ENCODE measurements at regions not wholly inside any gene's neighbourhood (a gene's known extent, or its start where the extent isn't known, plus 50 kb on each side); places are given as distances from the start of the nearest gene placed in this dataset.

DNA sequence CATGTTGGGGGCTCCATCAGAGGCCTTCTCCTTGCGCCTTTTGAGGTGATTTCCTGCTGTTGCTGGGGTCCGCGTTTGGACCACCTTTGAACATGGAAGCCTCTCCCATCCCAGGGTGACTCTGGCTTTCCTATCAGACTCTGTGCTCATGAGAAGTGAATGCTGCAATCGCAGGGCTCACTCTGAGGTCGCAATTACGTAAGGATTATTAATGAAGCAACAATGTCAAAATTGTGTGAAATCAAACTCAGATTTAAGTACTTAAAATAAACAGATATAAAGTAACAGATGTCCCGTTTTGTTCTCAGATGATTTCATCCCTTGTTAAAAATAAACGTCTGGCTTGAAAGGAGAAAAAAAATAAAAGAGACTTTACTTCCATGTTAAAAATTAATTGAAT, 634.2 kb downstream of the BNC2 start:
- 78 to 80% methylated on average over 8 of the region's 8 CpGs for WGBS, 2 donors

DNA sequence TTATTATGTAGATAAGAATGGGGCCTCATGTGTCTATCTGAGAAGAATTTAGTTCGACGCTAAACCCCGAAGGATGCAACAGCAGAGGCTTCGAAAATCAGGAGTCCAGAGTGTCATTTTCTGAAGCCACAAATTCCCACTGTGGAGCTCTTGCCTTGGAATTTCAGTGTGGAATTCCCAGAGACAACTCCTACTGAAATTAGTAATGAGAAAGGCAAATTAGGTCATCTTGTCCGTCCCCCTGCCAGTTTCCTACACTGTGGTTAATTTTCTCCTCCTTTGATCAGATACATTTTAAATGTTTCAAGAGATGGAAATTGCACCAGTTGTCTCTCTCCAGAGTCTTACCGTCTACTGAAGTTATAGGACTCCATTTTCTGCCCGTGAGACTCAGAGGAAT, 633.6 kb downstream of the BNC2 start:
- H3K4me3 ChIP-seq (replicated peaks in 1 of 3): no peak overlapping the region
- intact Hi-C loops (cut with DNase I): no loop called here
- 77 to 86% methylated on average over 7 of the region's 7 CpGs for WGBS, 2 donors

More for the DNA sequence above, 634.2 kb downstream of the BNC2 start:
- no peak overlapping the region for H3K27ac ChIP-seq
- H3K36me3 ChIP-seq: no peaks in the 10 kb centered on the region
- H3K4me1 ChIP-seq: peaks cover 8 to 9% of the 10 kb centered on the region in 2 donors
- intact Hi-C loops (cut with DNase I): no loop called here
- TF ChIP-seq, protein P1, sequence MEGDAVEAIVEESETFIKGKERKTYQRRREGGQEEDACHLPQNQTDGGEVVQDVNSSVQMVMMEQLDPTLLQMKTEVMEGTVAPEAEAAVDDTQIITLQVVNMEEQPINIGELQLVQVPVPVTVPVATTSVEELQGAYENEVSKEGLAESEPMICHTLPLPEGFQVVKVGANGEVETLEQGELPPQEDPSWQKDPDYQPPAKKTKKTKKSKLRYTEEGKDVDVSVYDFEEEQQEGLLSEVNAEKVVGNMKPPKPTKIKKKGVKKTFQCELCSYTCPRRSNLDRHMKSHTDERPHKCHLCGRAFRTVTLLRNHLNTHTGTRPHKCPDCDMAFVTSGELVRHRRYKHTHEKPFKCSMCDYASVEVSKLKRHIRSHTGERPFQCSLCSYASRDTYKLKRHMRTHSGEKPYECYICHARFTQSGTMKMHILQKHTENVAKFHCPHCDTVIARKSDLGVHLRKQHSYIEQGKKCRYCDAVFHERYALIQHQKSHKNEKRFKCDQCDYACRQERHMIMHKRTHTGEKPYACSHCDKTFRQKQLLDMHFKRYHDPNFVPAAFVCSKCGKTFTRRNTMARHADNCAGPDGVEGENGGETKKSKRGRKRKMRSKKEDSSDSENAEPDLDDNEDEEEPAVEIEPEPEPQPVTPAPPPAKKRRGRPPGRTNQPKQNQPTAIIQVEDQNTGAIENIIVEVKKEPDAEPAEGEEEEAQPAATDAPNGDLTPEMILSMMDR (IDR thresholded peaks at IDR 0.05): no peak
- no peak for TF ChIP-seq POLR2A (IDR thresholded peaks at IDR 0.05)
- no peaks in the 10 kb centered on the region for H3K9me3 ChIP-seq
- no peaks in the 10 kb centered on the region for H3K27me3 ChIP-seq
- no peak for DNase-seq
- H3K4me3 ChIP-seq (replicated peaks in 1 of 3): no peak overlapping the region

DNA sequence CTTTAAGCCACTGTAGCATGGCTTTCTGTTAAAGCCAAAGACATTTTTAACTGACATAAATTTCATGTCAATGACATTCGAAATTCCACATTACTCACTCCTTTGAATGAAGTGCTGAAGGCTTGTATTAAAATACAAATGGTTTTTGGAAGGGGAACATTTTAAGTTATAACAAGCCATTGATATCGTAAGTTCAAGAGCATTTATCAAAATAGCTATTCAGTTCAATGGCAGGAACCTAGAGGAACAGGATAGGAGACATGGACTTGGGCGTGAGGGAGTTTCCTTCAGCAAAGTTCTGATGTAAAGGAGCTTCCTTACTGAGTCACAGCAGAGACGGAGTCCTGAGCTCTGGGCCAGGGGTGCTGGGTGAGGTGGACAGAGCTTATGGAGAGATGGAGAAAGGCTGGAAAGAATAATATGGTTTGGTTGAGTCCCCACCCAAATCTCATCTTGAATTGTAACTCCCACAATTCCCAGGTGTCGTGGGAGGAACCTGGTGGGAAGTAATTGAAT, 631.8 kb downstream of the BNC2 start:
- 90 to 95% methylated on average over 5 of the region's 5 CpGs for WGBS, 2 donors
- Histone ChIP-seq H3K4me3 (replicated peaks in 1 of 3) (no peak overlapping the region), H3K27me3 (no peaks in the 10 kb centered on the region), H3K27ac (no peak overlapping the region), H3K36me3 (no peaks in the 10 kb centered on the region), H3K9me3 (no peaks in the 10 kb centered on the region), H3K4me1 (peaks cover 8 to 12% of the 10 kb centered on the region in 2 donors)
- intact Hi-C loops (cut with DNase I): no loop called here
- no peak for DNase-seq
- TF ChIP-seq POLR2A (IDR thresholded peaks at IDR 0.05): no peak
- TF ChIP-seq, protein P1 (IDR thresholded peaks at IDR 0.05): no peak

More for the DNA sequence above, 633.6 kb downstream of the BNC2 start:
- H3K36me3 ChIP-seq: no peaks in the 10 kb centered on the region
- H3K27me3 ChIP-seq: no peaks in the 10 kb centered on the region
- no peak for DNase-seq
- H3K27ac ChIP-seq: no peak overlapping the region
- peaks cover 8 to 12% of the 10 kb centered on the region in 2 donors for H3K4me1 ChIP-seq
- TF ChIP-seq, protein P1 (IDR thresholded peaks at IDR 0.05): no peak
- no peak for TF ChIP-seq POLR2A (IDR thresholded peaks at IDR 0.05)
- H3K9me3 ChIP-seq: no peaks in the 10 kb centered on the region

DNA sequence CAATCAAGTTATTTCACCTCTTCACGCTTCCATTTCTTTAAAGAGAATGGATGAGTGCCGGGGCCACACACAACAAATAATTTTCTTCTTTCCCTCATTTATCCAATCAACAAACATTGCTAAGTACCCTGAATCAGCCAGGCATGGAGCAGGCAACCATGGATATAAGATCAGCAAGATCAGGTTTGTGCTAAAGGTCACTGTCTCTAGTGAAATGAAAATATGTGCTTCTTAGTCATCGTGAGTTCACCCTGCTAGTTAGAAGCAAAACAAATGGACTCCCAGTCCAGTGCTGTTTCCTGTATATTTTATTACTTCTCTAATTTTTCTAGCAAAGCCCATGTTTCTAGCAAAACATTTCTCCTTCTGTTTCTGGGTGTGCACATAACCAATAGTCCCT, 629.2 kb downstream of the BNC2 start:
- 78 to 84% methylated on average over 3 of the region's 3 CpGs for WGBS, 2 donors

DNA sequence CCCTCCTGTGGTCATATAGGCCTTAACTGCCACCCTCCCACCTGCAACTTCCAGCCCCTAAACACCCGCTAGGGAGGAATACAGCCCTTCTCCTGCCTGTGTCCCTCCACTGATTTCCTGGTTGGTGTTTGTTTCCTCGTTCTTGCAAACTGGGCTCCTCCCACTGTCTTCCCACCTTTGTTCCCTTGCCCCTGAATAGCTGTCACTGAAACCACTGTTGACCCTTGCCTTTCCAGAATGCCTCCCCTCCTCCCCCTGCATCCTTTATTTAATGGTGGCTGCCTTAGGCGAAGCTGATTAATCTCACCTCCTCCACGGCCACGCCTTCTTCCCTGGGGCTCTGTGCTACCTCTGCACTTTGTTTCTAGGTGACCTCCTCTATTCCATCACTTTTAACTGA, 626.7 kb downstream of the BNC2 start:
- Histone ChIP-seq H3K9me3 (no peaks in the 10 kb centered on the region), H3K36me3 (no peaks in the 10 kb centered on the region), H3K27me3 (no peaks in the 10 kb centered on the region), H3K4me1 (peaks cover 30 to 43% of the 10 kb centered on the region in 2 donors), H3K27ac (no peak overlapping the region), H3K4me3 (replicated peaks in 1 of 3) (no peak overlapping the region)
- intact Hi-C loops (cut with DNase I): no loop called here
- no peak for DNase-seq
- WGBS, 2 donors: 88 to 92% methylated on average over 5 of the region's 5 CpGs
- TF ChIP-seq, protein P1 (IDR thresholded peaks at IDR 0.05): no peak
- TF ChIP-seq POLR2A (IDR thresholded peaks at IDR 0.05): no peak

More for the DNA sequence above, 629.2 kb downstream of the BNC2 start:
- DNase-seq: no peak
- H3K9me3 ChIP-seq: no peaks in the 10 kb centered on the region
- H3K4me3 ChIP-seq (replicated peaks in 1 of 3): no peak overlapping the region
- intact Hi-C loops (cut with DNase I): no loop called here
- no peaks in the 10 kb centered on the region for H3K27me3 ChIP-seq
- H3K4me1 ChIP-seq: peaks cover 14 to 22% of the 10 kb centered on the region in 2 donors
- no peaks in the 10 kb centered on the region for H3K36me3 ChIP-seq
- TF ChIP-seq, protein P1 (IDR thresholded peaks at IDR 0.05): no peak
- no peak for TF ChIP-seq POLR2A (IDR thresholded peaks at IDR 0.05)
- no peak overlapping the region for H3K27ac ChIP-seq
